Stimulated activated CD4-positive, alpha-beta T cell treated with anti-CD3 and anti-CD28 coated beads, Interleukin-1b, Interleukin-23, amount 100 ng/mL, for 4 hours (primary cell): ENCODE measurements at regions not wholly inside any gene's neighbourhood (a gene's known extent, or its start where the extent isn't known, plus 50 kb on each side); places are given as distances from the start of the nearest gene placed in this dataset.

Source experiments
- DNase-seq, 2 donors: peaks; one replicate each; pipeline ENCODE4 v3.0.0-alpha.2; 2020; ENCODE audit warnings: low read depth in 2 of 2

GRCh38 chr16:7014756-7015155 lies 317.9 kb upstream of the RBFOX1 start:
- no peak for DNase-seq

GRCh38 chr16:7013990-7014389 lies 318.7 kb upstream of the RBFOX1 start:
- no peak for DNase-seq

- no peak for DNase-seq
These were observed 328.4 kb upstream of the RBFOX1 start for GRCh38 chr16:7004266-7004665.

DNA sequence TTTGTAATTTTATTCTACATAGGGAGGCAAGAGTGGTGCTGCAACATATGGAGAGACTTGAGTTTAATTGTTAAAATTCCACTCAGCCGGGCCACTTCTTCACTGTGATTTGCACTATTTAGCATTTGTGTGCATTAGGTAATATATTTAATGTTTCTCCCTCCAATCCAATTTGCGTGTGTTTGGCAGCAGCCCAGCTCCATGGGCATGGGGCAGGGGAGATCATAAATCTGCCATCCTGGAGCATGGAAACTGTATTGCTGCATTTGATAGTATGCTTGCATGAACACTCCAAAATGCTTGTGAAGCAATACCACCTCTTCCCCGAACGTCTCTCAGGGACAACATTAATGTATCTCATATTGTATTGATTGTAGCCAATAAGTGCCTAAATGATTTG lies 339.1 kb upstream of the RBFOX1 start:
- DNase-seq, result no peak

DNA sequence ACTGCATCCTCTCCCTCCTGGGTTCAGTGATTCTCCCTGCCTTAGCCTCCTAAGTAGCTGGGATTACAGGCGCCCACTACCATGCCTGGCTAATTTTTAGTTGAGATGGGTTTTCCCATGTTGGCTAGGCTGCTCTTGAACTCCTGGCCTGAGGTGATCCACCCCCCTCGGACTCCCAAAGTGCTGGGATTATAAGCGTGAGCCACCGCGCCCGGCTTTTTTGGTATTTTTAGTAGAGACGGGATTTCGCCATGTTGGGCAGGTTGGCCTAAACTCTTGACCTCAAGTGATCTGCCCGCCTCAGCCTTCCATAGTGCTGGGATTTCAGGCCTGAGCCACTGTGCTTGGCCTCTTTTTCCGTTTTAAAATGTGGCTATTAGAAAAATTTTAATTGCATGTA lies 343.8 kb upstream of the RBFOX1 start:
- DNase-seq, result no peak

- DNase-seq, result no peak
These were observed 354.7 kb upstream of the RBFOX1 start for GRCh38 chr16:6977916-6978315.

GRCh38 chr16:6977291-6977690 lies 355.4 kb upstream of the RBFOX1 start:
- DNase-seq, result no peak

DNA sequence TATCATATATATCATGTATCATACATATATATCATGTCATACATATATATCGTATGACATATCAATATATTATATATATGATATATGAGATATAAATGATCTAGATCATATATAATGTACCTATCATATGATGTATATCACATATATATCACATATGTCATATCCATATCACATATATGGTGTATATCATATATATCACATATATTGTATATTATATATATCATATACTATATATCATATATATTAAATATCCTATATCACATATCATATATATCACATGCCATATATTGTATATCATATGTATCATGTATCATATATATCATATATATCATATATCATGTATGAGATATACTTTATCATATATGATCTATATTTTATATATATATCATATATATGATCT lies 355.9 kb upstream of the RBFOX1 start:
- no peak for DNase-seq

GRCh38 chr16:6970171-6970857 lies 362.3 kb upstream of the RBFOX1 start:
- no peak for DNase-seq

DNA sequence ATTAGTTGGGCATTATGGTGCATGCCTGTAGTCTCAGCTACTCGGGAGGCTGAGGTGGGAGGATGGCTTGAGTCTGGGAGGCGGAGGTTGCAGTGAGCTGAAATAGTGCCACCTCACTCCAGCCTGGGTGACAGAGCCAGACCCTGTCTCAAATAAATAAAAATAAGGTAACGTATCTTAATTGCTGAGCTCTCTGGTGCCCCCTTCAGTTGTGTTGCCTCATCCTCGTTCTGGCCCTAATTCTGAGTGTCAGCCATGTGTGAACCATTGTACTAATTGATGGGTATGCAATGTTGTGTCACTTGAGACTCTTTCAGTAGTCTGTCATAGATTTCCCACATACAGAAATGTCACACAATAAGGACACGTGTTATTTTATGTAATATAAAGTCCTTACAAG lies 363.1 kb upstream of the RBFOX1 start:
- DNase-seq, result no peak

DNA sequence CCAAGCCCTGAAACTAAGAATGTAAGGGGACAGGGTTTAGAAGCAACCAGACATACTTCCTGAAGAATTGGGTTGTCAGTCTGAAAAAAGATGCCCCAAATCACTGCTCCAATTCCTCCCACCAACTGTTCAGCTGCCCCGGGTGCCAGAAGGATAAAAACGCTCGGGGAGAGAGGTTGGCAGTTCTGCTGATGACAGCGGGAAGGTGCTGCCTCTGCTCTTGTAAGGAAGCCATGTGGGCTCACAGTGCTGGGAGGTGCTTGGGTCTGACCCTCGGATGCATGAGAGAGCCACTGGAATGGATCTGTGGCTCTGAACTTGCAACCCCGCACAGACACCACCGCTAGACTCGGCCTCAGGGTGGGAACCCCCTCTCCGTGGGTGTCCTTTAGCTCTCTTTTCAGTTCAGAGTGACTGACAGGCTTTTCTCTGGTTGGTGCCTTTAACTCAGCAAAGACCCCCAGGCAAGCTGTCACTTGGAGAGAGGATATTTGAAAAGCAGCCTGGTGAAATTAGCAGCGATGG lies 364.8 kb upstream of the RBFOX1 start:
- DNase-seq, result no peak

GRCh38 chr16:6966925-6967324 lies 365.7 kb upstream of the RBFOX1 start:
- DNase-seq, result no peak

DNA sequence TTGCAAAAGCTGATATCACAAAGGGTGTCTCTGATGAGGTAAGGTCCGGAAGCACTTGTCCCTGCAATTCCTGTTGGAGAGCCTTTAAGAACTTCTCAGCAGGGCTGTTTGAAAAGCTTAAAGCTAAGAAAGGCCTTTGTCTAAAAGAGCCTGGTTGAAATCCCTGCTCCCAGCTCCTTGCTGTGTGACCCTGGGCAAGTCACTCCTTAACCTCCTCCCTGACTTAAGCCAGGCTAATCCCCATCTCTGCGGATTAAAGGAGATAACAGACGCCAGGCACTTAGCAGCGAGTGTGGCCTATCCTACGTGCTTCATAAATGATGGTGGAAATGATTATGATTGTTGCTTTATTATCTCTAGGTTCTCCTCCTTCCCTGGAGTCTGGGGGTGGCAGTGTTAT lies 368.0 kb upstream of the RBFOX1 start:
- DNase-seq, result no peak

DNA sequence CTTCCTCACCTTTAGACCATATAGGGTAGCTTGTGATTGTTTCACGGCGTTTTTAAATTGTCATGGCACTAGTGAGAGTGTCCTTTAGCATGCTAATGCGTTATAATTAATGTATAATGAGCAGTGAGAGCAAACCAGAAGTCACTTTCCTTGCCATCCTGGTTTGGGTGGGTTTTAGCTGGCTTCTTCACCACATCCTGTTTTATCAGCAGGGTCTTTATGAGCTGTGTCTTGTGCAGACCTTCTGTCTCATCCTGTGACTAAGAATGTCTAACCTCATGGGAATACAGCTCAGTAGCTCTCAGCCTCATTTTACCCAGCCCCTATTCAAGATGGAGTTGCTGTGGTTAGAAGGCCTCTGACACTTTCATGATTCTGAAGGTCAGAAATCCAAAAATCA lies 370.9 kb upstream of the RBFOX1 start:
- DNase-seq, result no peak

DNA sequence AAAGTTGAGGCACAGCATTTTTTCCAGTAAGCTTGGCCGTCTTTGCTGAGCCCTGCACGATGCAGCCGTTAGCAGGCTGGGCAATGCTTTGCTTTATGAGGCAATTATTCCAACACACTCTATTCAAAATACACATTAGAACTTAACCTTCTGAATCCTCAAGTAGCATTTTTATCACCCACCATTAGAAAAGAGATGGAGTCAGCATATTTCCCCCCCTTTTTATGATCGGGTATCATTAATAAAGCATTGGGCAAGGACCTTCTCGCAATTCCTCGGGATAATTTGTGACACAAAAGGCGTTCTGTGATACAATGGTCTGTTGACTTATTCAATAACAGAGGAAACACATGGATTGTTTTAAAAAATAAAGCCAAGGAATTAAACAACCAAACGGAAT lies 374.5 kb upstream of the RBFOX1 start:
- no peak for DNase-seq

DNA sequence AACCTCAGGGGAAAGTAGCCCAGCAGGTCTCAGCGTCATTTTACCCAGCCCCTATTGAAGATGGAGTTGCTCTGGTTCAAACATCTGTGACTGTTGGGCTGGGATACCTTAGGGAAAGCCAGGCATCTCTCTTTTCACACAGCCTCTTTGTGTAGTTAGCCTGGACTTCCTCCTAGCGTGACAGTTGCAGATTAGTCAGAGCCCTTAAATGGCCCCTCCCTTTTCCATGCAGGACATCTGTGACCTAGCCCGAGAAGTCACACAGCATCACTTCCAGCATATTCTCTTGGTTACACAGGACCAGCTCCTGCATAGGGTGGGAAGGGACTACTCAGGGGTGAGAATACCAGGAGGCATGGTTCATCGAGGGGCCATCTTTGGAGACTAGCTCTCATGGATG lies 375.0 kb upstream of the RBFOX1 start:
- no peak for DNase-seq

DNA sequence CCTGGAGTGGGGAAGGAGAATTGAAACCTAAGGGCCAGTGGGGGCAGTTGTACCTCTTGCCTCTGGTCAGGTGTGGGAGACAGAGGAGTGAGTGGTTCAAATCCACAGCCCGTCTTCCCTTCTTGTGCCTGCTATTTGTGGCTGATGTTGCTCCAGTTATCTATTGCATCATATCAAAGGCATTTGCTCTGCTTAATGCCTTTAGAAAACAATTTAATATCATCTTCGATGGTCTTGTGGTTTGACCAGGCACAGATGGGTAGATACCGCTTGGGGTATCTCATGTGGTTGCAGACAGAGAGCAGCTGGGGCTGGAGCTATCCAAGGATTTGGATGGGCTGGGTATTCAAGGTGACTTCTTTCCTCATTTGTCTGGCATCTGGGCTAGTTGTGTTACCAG lies 376.1 kb upstream of the RBFOX1 start:
- no peak for DNase-seq

DNA sequence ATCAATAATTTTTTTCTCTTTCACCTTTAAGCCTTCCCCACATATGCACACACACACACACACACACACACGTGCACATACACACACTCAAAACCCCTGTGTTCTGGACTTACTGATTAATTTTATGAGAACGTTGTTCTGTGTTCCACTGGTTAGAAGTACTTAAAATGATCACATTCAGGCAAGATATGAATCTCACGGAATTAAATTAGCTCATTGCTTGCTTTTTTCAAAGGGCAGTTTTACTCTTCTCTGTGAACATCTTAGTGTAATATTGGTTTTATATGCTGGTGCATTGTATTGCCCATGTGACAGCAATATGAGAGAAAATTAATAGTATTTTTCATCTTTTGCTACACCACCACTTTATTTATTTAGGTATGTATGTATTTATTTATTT lies 377.3 kb upstream of the RBFOX1 start:
- no peak for DNase-seq

GRCh38 chr16:6949240-6949639 lies 383.4 kb upstream of the RBFOX1 start:
- DNase-seq, result no peak

DNA sequence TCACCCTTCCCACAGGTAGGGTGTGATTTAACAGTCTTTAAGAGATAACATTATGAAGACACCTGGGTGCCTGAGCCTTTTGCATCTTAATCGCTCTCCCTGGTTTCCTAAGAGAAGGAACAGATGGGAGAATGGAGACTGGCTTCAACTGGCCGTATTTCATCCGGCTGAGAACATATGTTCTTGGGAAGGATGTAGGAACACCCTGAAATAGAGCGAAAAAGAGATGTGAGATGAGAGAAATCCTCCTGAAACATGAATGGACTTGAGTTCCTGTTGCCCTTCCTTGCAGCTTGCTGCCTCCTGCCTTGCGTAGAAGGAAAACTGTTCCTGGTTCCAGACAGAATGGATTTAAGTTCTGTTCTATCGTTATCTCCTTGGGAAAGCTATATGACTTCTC lies 385.4 kb upstream of the RBFOX1 start:
- DNase-seq, result no peak

- no peak for DNase-seq
These were observed 385.8 kb upstream of the RBFOX1 start for GRCh38 chr16:6946802-6947201.

DNA sequence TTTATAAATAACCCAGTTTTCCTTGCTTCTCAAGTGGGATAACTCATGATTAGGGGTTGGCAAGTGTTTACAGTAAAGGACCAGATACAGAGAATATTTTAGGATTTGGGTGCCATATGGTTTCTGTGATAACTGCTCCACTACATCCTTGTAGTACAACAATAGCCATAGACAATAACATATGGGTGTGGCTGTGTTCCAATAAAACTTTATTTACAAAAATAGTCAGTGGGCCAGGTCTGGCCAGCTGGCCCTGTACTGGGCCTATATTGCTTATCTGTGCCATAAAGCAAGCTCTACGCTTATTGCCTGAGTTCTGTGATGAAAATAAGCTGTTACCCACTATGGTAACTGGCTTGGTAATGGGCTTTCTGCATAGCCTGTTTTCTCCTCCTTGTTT lies 386.5 kb upstream of the RBFOX1 start:
- DNase-seq, result no peak

DNA sequence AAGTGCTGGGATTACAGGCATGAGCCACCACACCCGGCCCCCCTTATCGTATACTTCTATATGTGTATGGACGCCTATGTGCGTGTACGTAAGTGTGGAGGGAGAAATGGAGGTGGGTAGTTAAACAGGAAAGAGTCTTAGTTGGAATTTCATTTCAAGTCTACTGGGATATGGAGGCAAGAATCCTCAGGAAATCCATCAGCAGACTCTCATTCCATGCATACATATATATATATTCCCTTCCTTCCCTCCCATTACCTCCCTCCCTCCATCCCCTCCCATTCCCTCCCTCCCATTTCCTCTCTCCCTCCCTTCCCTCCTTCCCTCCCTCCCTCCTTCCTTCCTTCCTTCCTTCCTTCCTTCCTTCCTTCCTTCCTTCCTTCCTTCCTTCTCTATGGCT lies 391.7 kb upstream of the RBFOX1 start:
- DNase-seq, result no peak

GRCh38 chr16:6937641-6938040 lies 395.0 kb upstream of the RBFOX1 start:
- no peak for DNase-seq
